ENCODE measurements at regions not wholly inside any gene's neighbourhood (a gene's known extent, or its start where the extent isn't known, plus 50 kb on each side); places are given as distances from the start of the nearest gene placed in this dataset.
A peak's percentile ranks its signal among the peaks of the same experiment; 100 is the strongest.
"Not testable (repeated sequence)": the region's sequence is repeated elsewhere in the genome, so short reads cannot be mapped to it uniquely, and the experiment has no call there.

DNA sequence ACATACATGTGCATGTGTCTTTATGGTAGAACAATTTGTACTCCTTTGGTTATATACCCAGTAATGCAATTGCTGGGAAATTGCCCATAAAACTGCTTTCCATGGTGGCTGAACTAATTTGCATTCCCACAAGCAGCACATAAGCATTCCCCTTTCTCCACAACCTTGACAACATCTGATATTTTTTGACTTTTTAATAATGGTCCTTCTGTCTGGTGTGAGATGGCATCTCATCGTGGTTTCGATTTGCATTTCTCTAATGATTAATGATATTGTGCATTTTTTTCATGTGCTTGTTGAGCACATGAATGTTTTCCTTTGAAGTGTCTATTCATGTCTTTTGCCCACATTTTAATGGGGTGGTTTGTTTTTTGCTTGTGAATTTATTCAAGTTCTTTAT, 166.0 kb downstream of the TMEM47 start:
- ATAC-seq (ENCODE audit: insufficient number of reproducible peaks, low FRiP score, low read depth): no peak
- TF ChIP-seq, protein P1, sequence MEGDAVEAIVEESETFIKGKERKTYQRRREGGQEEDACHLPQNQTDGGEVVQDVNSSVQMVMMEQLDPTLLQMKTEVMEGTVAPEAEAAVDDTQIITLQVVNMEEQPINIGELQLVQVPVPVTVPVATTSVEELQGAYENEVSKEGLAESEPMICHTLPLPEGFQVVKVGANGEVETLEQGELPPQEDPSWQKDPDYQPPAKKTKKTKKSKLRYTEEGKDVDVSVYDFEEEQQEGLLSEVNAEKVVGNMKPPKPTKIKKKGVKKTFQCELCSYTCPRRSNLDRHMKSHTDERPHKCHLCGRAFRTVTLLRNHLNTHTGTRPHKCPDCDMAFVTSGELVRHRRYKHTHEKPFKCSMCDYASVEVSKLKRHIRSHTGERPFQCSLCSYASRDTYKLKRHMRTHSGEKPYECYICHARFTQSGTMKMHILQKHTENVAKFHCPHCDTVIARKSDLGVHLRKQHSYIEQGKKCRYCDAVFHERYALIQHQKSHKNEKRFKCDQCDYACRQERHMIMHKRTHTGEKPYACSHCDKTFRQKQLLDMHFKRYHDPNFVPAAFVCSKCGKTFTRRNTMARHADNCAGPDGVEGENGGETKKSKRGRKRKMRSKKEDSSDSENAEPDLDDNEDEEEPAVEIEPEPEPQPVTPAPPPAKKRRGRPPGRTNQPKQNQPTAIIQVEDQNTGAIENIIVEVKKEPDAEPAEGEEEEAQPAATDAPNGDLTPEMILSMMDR (IDR thresholded peaks at IDR 0.05): no peak
- no peak for DNase-seq (ENCODE audit: low spot score)

DNA sequence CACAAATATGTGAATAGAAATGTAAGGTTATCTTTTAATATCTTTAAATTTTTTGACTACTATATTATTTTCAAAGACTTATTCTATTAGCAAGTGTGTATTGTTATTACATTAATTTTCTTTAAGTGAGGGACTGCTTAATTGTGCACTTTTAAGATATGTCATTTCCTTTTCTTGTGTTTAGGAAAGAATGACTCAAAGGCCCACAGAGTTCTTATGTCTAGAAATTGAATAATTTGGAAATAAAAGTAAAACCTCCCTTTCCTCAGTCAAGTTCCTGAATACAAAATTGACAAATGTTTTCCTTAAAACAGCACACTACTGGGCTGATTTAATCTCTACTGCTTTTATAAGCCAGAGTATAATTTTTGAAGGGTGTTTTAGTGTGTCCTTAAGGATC, 169.7 kb downstream of the TMEM47 start:
- no peaks in the 10 kb centered on the region for H3K9me3 ChIP-seq
- TF ChIP-seq, protein P1 (IDR thresholded peaks at IDR 0.05): no peak

More for the DNA sequence above, 166.0 kb downstream of the TMEM47 start:
- H3K27me3 ChIP-seq (replicated peaks; ENCODE audit: insufficient read depth): no peaks in the 10 kb centered on the region
- H3K4me1 ChIP-seq (ENCODE audit: control insufficient read depth in 1 of 2, low read depth in 2 of 2): peaks cover 0 to 5% of the 10 kb centered on the region in 2 donors
- H3K27ac ChIP-seq: no peak overlapping the region
- H3K9me3 ChIP-seq: no peaks in the 10 kb centered on the region
- H3K4me3 ChIP-seq: no peak overlapping the region
- H3K36me3 ChIP-seq: no peaks in the 10 kb centered on the region

DNA sequence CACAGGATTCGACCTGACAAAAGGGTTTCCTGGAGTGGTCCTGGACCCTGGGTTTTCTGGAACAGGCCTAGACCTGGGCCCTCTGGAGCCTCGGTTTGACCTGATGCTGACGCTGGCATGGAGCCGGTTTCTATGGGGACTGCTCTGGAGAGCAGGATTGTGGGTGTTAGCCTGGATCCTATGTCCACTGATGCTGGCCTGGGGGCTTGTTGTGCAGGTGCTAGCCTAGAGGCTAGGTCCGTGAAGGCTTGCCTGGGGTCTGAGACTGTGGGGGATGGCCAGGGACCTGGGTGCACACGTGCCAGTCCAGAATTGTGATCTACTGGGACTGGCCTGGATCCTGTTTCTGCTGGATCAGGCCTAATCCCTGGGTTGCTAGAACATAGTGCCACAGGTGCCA, 173.1 kb downstream of the TMEM47 start:
- TF ChIP-seq, protein P1 (IDR thresholded peaks at IDR 0.05): no peak
- no peak overlapping the region for H3K27ac ChIP-seq
- H3K36me3 ChIP-seq: no peaks in the 10 kb centered on the region
- H3K4me1 ChIP-seq (ENCODE audit: control insufficient read depth in 1 of 2, low read depth in 2 of 2): peaks cover 0 to 5% of the 10 kb centered on the region in 2 donors
- no peak for ATAC-seq (ENCODE audit: insufficient number of reproducible peaks, low FRiP score, low read depth)
- no peak overlapping the region for H3K4me3 ChIP-seq
- H3K27me3 ChIP-seq (replicated peaks; ENCODE audit: insufficient read depth): no peaks in the 10 kb centered on the region
- DNase-seq (ENCODE audit: low spot score): no peak
- H3K9me3 ChIP-seq: no peaks in the 10 kb centered on the region

More for the DNA sequence above, 169.7 kb downstream of the TMEM47 start:
- peak overlapping the region in 1 of 2 donors; percentile 17 for H3K27ac ChIP-seq
- ATAC-seq (ENCODE audit: insufficient number of reproducible peaks, low FRiP score, low read depth) (no peak), DNase-seq (ENCODE audit: low spot score) (no peak)
- peaks cover 0 to 5% of the 10 kb centered on the region in 2 donors for H3K4me1 ChIP-seq (ENCODE audit: control insufficient read depth in 1 of 2, low read depth in 2 of 2)
- no peak overlapping the region for H3K4me3 ChIP-seq
- no peaks in the 10 kb centered on the region for H3K36me3 ChIP-seq
- H3K27me3 ChIP-seq (replicated peaks; ENCODE audit: insufficient read depth): no peaks in the 10 kb centered on the region

DNA sequence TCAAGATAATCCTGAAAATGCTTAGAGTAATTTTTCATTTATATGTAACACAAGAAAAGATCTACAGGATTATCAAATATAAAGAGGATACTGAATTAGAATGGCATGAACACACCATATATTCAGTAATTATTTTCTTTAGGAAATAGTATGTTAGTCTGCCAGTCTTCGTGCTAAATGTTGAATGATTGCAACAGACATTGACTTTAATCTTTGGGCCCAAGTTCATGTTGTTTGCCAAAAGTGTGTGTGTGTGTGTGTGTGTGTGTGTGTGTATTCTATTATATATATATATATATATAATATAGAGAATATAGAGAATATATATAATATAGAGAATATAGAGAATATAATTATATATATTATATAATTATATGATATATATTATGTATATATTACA, 186.6 kb downstream of the TMEM47 start:
- Histone ChIP-seq H3K27ac (no peak overlapping the region), H3K9me3 (no peaks in the 10 kb centered on the region), H3K4me3 (no peak overlapping the region), H3K4me1 (ENCODE audit: control insufficient read depth in 1 of 2, low read depth in 2 of 2) (no peaks in the 10 kb centered on the region), H3K36me3 (no peaks in the 10 kb centered on the region), H3K27me3 (replicated peaks; ENCODE audit: insufficient read depth) (no peaks in the 10 kb centered on the region)
- ATAC-seq (ENCODE audit: insufficient number of reproducible peaks, low FRiP score, low read depth): no peak
- DNase-seq (ENCODE audit: low spot score): no peak
- TF ChIP-seq, protein P1 (IDR thresholded peaks at IDR 0.05): no peak

DNA sequence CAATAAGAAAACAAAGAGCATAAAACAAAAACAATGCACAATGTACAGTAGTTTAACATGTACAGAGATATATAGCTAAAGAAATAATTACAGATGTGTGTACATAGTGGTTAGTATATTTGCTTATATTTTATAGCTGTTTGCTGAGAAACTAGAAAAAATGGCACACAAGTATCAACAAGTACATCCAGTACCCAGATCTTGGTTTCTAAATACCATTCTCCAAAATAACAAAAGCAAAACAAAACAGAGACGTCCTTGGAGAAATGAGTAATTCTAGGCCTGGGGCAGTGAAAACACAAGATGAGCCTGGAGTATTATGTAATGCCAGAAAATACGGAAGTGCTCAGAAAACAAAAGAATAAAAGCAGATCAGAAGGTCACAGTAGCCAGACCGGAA, 189.6 kb downstream of the TMEM47 start:
- H3K4me1 ChIP-seq (ENCODE audit: control insufficient read depth in 1 of 2, low read depth in 2 of 2): no peaks in the 10 kb centered on the region
- no peaks in the 10 kb centered on the region for H3K27me3 ChIP-seq (replicated peaks; ENCODE audit: insufficient read depth)
- H3K4me3 ChIP-seq: no peak overlapping the region
- no peak for DNase-seq (ENCODE audit: low spot score)
- H3K27ac ChIP-seq: no peak overlapping the region
- ATAC-seq (ENCODE audit: insufficient number of reproducible peaks, low FRiP score, low read depth): no peak
- no peaks in the 10 kb centered on the region for H3K36me3 ChIP-seq
- TF ChIP-seq, protein P1 (IDR thresholded peaks at IDR 0.05): no peak
- no peaks in the 10 kb centered on the region for H3K9me3 ChIP-seq

DNA sequence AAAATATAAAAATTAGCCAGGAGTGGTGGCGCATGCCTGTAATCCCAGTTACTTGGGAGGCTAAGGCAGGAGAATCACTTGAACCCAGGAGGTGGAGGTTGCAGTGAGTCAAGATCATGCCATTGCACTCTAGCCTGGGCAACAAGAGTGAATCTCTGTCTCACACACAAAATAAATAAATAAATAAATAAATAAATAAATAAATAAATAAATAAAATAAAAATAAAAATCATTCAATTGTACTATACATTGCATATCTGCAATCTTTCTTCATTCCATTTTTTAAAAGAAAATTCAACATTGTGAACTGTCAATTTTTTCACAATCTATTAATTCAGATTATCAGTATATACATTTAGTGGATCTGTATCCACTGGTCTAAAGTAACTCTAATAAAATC, 193.9 kb downstream of the TMEM47 start:
- not testable (repeated sequence) for ATAC-seq (ENCODE audit: insufficient number of reproducible peaks, low FRiP score, low read depth); H3K4me3 ChIP-seq; H3K36me3 ChIP-seq; H3K9me3 ChIP-seq; H3K4me1 ChIP-seq (ENCODE audit: control insufficient read depth in 1 of 2, low read depth in 2 of 2); H3K27me3 ChIP-seq (replicated peaks; ENCODE audit: insufficient read depth); H3K27ac ChIP-seq; DNase-seq (ENCODE audit: low spot score)

DNA sequence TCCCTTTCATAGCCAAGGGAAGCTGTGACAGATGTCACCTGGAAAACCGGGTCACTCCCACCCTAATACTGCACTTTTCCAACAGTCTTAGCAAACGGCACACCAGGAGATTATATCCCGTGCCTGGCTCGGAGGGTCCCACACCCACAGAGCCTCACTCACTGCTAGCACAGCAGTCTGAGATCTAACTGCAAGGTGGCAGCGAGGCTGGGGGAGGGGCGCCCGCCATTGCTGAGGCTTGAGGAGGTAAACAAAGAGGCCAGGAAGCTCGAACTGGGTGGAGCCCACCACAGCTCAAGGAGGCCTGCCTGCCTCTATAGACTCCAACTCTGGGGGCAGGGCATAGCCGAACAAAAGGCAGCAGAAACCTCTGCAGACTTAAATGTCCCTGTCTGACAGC, 199.2 kb downstream of the TMEM47 start:
- not testable (repeated sequence) for DNase-seq (ENCODE audit: low spot score); H3K27me3 ChIP-seq (replicated peaks; ENCODE audit: insufficient read depth); H3K9me3 ChIP-seq; H3K4me1 ChIP-seq (ENCODE audit: control insufficient read depth in 1 of 2, low read depth in 2 of 2); H3K27ac ChIP-seq; H3K4me3 ChIP-seq; H3K36me3 ChIP-seq; ATAC-seq (ENCODE audit: insufficient number of reproducible peaks, low FRiP score, low read depth)

All from thoracic aorta (tissue), 2 donors.